Heart left ventricle (tissue), 16 donors: ENCODE measurements at regions not wholly inside any gene's neighbourhood (a gene's known extent, or its start where the extent isn't known, plus 50 kb on each side); places are given as distances from the start of the nearest gene placed in this dataset.

Source experiments
- ATAC-seq, 4 donors: fragments of 200-7000 bp; cut with Tn5 transposase; one replicate each; pipeline ENCODE4 v1.9.1; 2020 to 2022; ENCODE audit warnings: moderate library complexity in 4 of 4, mild to moderate bottlenecking in 3 of 4, moderate number of reproducible peaks in 1 of 4
- DNase-seq, 5 donors: peaks; one replicate each; pipeline ENCODE4 v3.0.0-alpha.2; 2020
- H3K27ac ChIP-seq, 12 donors: fragments of 200-600 bp; sonication (generic) in 4 of 12; one replicate each; pipeline versions ENCODE4 v1.5.0 to v1.8.0; 2016 to 2022; ENCODE audit warnings: mild to moderate bottlenecking in 2 of 12
- H3K27me3 ChIP-seq, 9 donors: fragments of 200-600 bp; sonication (generic) in 2 of 9; one replicate each; pipeline versions ENCODE4 v1.5.1 to v1.8.0; 2016 to 2022; ENCODE audit warnings: mild to moderate bottlenecking in 3 of 9
- H3K36me3 ChIP-seq, 9 donors: fragments of 200-600 bp; sonication (generic) in 2 of 9; one replicate each; pipeline versions ENCODE4 v1.5.0 to v1.8.0; 2018 to 2022; ENCODE audit warnings: mild to moderate bottlenecking in 2 of 9
- H3K4me1 ChIP-seq, 12 donors: fragments of 200-600 bp; sonication (generic) in 4 of 12; one replicate each; pipeline versions ENCODE4 v1.5.0 to v1.8.0; 2016 to 2022; ENCODE audit warnings: mild to moderate bottlenecking in 3 of 12
- H3K4me3 ChIP-seq, 12 donors: fragments of 200-600 bp; sonication (generic) in 4 of 12; one replicate each; pipeline versions ENCODE4 v1.5.0 to v1.8.0; 2017 to 2022; ENCODE audit warnings: mild to moderate bottlenecking in 9 of 12, moderate library complexity in 4 of 12
- H3K9me3 ChIP-seq, 12 donors: fragments of 200-600 bp; sonication (generic) in 4 of 12; one replicate each; pipeline versions ENCODE4 v1.5.0 to v1.8.0; 2016 to 2022; ENCODE audit warnings: mild to moderate bottlenecking in 1 of 12
- POLR2A ChIP-seq, 2 donors: fragments of 450-650 bp; IDR thresholded peaks; one replicate each; pipeline ENCODE4 v1.6.1; 2017; ENCODE audit warnings: antibody characterized with exemption in 2 of 2, mild to moderate bottlenecking in 2 of 2, moderate library complexity in 2 of 2
- WGBS, 4 donors: extraction: QIAGEN DNeasy Blood & Tissue Kit in 2 of 4; methylation state at CpG; one replicate each; pipeline versions ENCODE4 v1.1.5 to v1.1.7; 2013 to 2018; 5-methylcytosine and 5-hydroxymethylcytosine counted together
- intact Hi-C, 10 donors: fragments of 100-400 bp; cut with DNase I; formaldehyde crosslinking; loops; one replicate each; pipeline versions ENCODE4 v1.11.1 to v1.14.2; 2022
- TF ChIP-seq, protein P1 (sequence below), 12 donors: fragments of 200-600 bp; sonication (generic) in 4 of 12; IDR thresholded peaks; one replicate each; pipeline versions ENCODE4 v1.5.0 to v1.8.0; 2018 to 2022; ENCODE audit warnings: antibody characterized with exemption in 12 of 12, mild to moderate bottlenecking in 5 of 12
- donor health status: ischemic (EF 13 %, LVEDD 7.1; RV severe dilation, severe dysfunction).
- donor health status: healthy with polysubstance abuse.
- donor health status: DM: no; HTN: yes; CAD: no.
- donor health status: DM: no; HTN: no; CAD: no.
- donor health status: ischemic (EF 25% LVEDD 6.9; RV normal size, moderate dysfunction).
- donor health status: ischemic (EF 25% LVEDD 5.7; RV mildly dilated, moderate dysfunction).
- donor health status: healthy.
- donor health status: DM: yes; HTN: yes; CAD: no.
- donor health status: ischemic (EF 35%, LVEDD 5.7; RV mildly dilated, moderate dysfunction).
- donor health status: nonischemic (EF 11% LVEDD 7.7; RV severe dilation, severe dysfunction).
- donor health status: DM: yes; HTN: yes; CAD: no.
- donor health status: PGD.
- donor health status: ischemic (EF 29% LVEDD 5.4; RV normal size, mild dysfunction).
- donor health status: nonischemic (EF 23%, LVEDD 6.1; RV moderate dilation, normal function).

DNA sequence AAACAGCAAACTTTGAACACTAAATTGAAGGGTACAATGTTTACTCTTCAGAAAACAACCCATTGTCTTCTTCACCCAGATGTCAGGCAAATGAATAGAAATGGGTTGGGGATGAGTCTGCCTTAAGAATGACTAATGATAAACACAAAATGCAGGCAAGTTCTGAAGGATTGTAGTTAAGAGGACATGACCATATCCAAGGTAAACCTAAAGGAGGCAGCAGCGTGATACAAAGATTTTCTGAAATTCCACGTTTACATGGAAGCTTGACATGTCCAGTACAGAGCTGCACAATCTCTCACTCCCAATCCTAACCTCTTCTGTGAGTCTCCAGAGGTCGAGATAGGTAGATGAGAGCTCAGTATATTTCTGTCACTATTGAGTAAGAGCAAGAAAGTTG is 1263.2 kb upstream of the CDH6 start:
- intact Hi-C loops = no loop called here
- TF ChIP-seq POLR2A (IDR thresholded peaks at IDR 0.05) = no peak
- TF ChIP-seq, protein P1, sequence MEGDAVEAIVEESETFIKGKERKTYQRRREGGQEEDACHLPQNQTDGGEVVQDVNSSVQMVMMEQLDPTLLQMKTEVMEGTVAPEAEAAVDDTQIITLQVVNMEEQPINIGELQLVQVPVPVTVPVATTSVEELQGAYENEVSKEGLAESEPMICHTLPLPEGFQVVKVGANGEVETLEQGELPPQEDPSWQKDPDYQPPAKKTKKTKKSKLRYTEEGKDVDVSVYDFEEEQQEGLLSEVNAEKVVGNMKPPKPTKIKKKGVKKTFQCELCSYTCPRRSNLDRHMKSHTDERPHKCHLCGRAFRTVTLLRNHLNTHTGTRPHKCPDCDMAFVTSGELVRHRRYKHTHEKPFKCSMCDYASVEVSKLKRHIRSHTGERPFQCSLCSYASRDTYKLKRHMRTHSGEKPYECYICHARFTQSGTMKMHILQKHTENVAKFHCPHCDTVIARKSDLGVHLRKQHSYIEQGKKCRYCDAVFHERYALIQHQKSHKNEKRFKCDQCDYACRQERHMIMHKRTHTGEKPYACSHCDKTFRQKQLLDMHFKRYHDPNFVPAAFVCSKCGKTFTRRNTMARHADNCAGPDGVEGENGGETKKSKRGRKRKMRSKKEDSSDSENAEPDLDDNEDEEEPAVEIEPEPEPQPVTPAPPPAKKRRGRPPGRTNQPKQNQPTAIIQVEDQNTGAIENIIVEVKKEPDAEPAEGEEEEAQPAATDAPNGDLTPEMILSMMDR (IDR thresholded peaks at IDR 0.05) = no peak
- no peaks in the 10 kb centered on the region for H3K36me3 ChIP-seq
- H3K4me3 ChIP-seq = no peak overlapping the region
- no peaks in the 10 kb centered on the region for H3K4me1 ChIP-seq
- H3K27me3 ChIP-seq = no peaks in the 10 kb centered on the region
- no peaks in the 10 kb centered on the region for H3K9me3 ChIP-seq
- DNase-seq (no peak), ATAC-seq (no peak)
- 57 to 69% (median 61%) methylated on average over 3 of the region's 3 CpGs for WGBS, 4 donors
- no peak overlapping the region for H3K27ac ChIP-seq

- Histone ChIP-seq H3K9me3 (peaks cover 0 to 4% (median 0%) of the 10 kb centered on the region in 12 donors), H3K4me3 (no peak overlapping the region), H3K4me1 (no peaks in the 10 kb centered on the region), H3K36me3 (no peaks in the 10 kb centered on the region), H3K27ac (no peak overlapping the region), H3K27me3 (no peaks in the 10 kb centered on the region)
- TF ChIP-seq, protein P1 (IDR thresholded peaks at IDR 0.05) = no peak
- no peak for TF ChIP-seq POLR2A (IDR thresholded peaks at IDR 0.05)
- no peak for DNase-seq
- intact Hi-C loops = no loop called here
- WGBS, 4 donors = 58 to 60% (median 58%) methylated on average over 2 of the region's 2 CpGs
- ATAC-seq = no peak
Observed at GRCh38 chr5:29924107-29924506, 1269.4 kb upstream of the CDH6 start.

GRCh38 chr5:29905626-29906353 is 1287.7 kb upstream of the CDH6 start:
- TF ChIP-seq, protein P1 (IDR thresholded peaks at IDR 0.05) = no peak
- TF ChIP-seq POLR2A (IDR thresholded peaks at IDR 0.05) = no peak
- DNase-seq (no peak), ATAC-seq (no peak)
- no peaks in the 10 kb centered on the region for H3K36me3 ChIP-seq
- intact Hi-C loops = no loop called here
- H3K27ac ChIP-seq = no peak overlapping the region
- no peaks in the 10 kb centered on the region for H3K4me1 ChIP-seq
- H3K9me3 ChIP-seq = peaks cover 0 to 19% (median 0%) of the 10 kb centered on the region in 12 donors
- H3K4me3 ChIP-seq = no peak overlapping the region
- 85 to 91% (median 88%) methylated on average over 15 of the region's 15 CpGs for WGBS, 4 donors
- no peaks in the 10 kb centered on the region for H3K27me3 ChIP-seq

DNA sequence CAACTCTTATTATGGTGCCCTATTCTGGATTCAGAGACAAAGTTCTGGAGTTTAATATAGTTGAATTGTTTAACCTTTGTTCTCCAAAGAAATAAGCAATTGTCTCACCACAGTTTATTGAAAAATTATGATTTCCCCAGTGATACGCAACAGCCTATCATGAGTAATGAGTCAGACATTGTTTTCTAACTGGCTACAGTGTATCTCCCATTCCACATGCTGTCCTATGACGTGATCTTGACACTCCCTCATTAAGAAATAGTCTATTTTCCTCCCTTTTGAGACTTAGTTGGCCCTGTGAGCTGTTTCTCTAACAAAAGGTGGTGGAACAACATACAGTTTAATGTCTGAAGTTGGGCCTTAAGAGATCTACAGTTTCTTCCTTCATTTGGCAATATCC is 1290.6 kb upstream of the CDH6 start:
- TF ChIP-seq, protein P1 (IDR thresholded peaks at IDR 0.05) = no peak
- Histone ChIP-seq H3K4me3 (no peak overlapping the region), H3K27me3 (no peaks in the 10 kb centered on the region), H3K27ac (no peak overlapping the region), H3K9me3 (peaks cover 0 to 16% (median 0%) of the 10 kb centered on the region in 12 donors), H3K4me1 (no peaks in the 10 kb centered on the region), H3K36me3 (no peaks in the 10 kb centered on the region)
- no peak for ATAC-seq
- intact Hi-C loops = no loop called here
- 65 to 75% (median 67%) methylated on average over 2 of the region's 2 CpGs for WGBS, 4 donors
- no peak for DNase-seq
